ENCODE measurements at regions not wholly inside any gene's neighbourhood (a gene's known extent, or its start where the extent isn't known, plus 50 kb on each side); places are given as distances from the start of the nearest gene placed in this dataset.

GRCh38 chr11:134486106-134486505, 74.1 kb upstream of the B3GAT1 start:
- H3K36me3 ChIP-seq: no peaks in the 10 kb centered on the region
- WGBS, 2 donors: 88 to 92% methylated on average over 11 of the region's 11 CpGs
- H3K4me1 ChIP-seq: no peaks in the 10 kb centered on the region
- H3K27me3 ChIP-seq: no peaks in the 10 kb centered on the region
- TF ChIP-seq EP300 (IDR thresholded peaks at IDR 0.05) (no peak), POLR2AphosphoS5 (IDR thresholded peaks at IDR 0.05) (no peak), POLR2A (IDR thresholded peaks at IDR 0.05) (no peak), CTCF (IDR thresholded peaks at IDR 0.05) (no peak)
- H3K4me3 ChIP-seq: no peak overlapping the region
- intact Hi-C loops (cut with DNase I): no loop called here
- H3K9me3 ChIP-seq: no peaks in the 10 kb centered on the region
- DNase-seq: no peak
- H3K27ac ChIP-seq: no peak overlapping the region

- DNase-seq: no peak
Observed at GRCh38 chr11:134485316-134485715, 73.3 kb upstream of the B3GAT1 start.

GRCh38 chr11:134483857-134484256, 71.8 kb upstream of the B3GAT1 start:
- H3K4me1 ChIP-seq: no peaks in the 10 kb centered on the region
- H3K27me3 ChIP-seq: peaks cover 0 to 8% (median 0%) of the 10 kb centered on the region in 3 donors
- H3K9me3 ChIP-seq: no peaks in the 10 kb centered on the region
- H3K27ac ChIP-seq: no peak overlapping the region
- DNase-seq: no peak
- intact Hi-C loops (cut with DNase I): no loop called here
- H3K36me3 ChIP-seq: no peaks in the 10 kb centered on the region
- 71 to 83% methylated on average over 4 of the region's 4 CpGs for WGBS, 2 donors
- no peak overlapping the region for H3K4me3 ChIP-seq
- TF ChIP-seq POLR2AphosphoS5 (IDR thresholded peaks at IDR 0.05): no peak
- TF ChIP-seq EP300 (IDR thresholded peaks at IDR 0.05): no peak
- no peak for TF ChIP-seq CTCF (IDR thresholded peaks at IDR 0.05)
- TF ChIP-seq POLR2A (IDR thresholded peaks at IDR 0.05): no peak

More at GRCh38 chr11:134485316-134485715, 73.3 kb upstream of the B3GAT1 start:
- no peaks in the 10 kb centered on the region for H3K36me3 ChIP-seq
- H3K9me3 ChIP-seq: no peaks in the 10 kb centered on the region
- no peaks in the 10 kb centered on the region for H3K27me3 ChIP-seq
- H3K4me3 ChIP-seq: no peak overlapping the region
- H3K4me1 ChIP-seq: no peaks in the 10 kb centered on the region
- H3K27ac ChIP-seq: no peak overlapping the region
- WGBS, 2 donors: 84% methylated on average over 5 of the region's 5 CpGs
- intact Hi-C loops (cut with DNase I): no loop called here
- no peak for TF ChIP-seq CTCF (IDR thresholded peaks at IDR 0.05)
- no peak for TF ChIP-seq POLR2AphosphoS5 (IDR thresholded peaks at IDR 0.05)
- TF ChIP-seq POLR2A (IDR thresholded peaks at IDR 0.05): no peak

- DNase-seq: no peak
- TF ChIP-seq POLR2A (IDR thresholded peaks at IDR 0.05) (no peak), CTCF (IDR thresholded peaks at IDR 0.05) (no peak), EP300 (IDR thresholded peaks at IDR 0.05) (no peak), POLR2AphosphoS5 (IDR thresholded peaks at IDR 0.05) (no peak)
- H3K27ac ChIP-seq: no peak overlapping the region
- 91 to 94% methylated on average over 14 of the region's 14 CpGs for WGBS, 2 donors
- H3K9me3 ChIP-seq: no peaks in the 10 kb centered on the region
- peaks cover 0 to 11% (median 0%) of the 10 kb centered on the region in 3 donors for H3K27me3 ChIP-seq
- no peaks in the 10 kb centered on the region for H3K36me3 ChIP-seq
- H3K4me3 ChIP-seq: no peak overlapping the region
- no peaks in the 10 kb centered on the region for H3K4me1 ChIP-seq
- intact Hi-C loops (cut with DNase I): no loop called here
Observed at GRCh38 chr11:134483291-134483690, 71.2 kb upstream of the B3GAT1 start.

- H3K9me3 ChIP-seq: no peaks in the 10 kb centered on the region
- no peak for DNase-seq
- H3K27me3 ChIP-seq: peaks cover 0 to 11% (median 0%) of the 10 kb centered on the region in 3 donors
- no peak overlapping the region for H3K4me3 ChIP-seq
- 60 to 67% methylated on average over 2 of the region's 2 CpGs for WGBS, 2 donors
- intact Hi-C loops (cut with DNase I): no loop called here
- no peaks in the 10 kb centered on the region for H3K36me3 ChIP-seq
- no peak for TF ChIP-seq CTCF (IDR thresholded peaks at IDR 0.05)
- TF ChIP-seq POLR2AphosphoS5 (IDR thresholded peaks at IDR 0.05): no peak
- no peak for TF ChIP-seq POLR2A (IDR thresholded peaks at IDR 0.05)
- TF ChIP-seq EP300 (IDR thresholded peaks at IDR 0.05): no peak
- H3K4me1 ChIP-seq: no peaks in the 10 kb centered on the region
- no peak overlapping the region for H3K27ac ChIP-seq
Observed at GRCh38 chr11:134482865-134483264, 70.8 kb upstream of the B3GAT1 start.

All from sigmoid colon (tissue), 6 donors.